DOHH2 (cell line): ENCODE measurements at regions not wholly inside any gene's neighbourhood (a gene's known extent, or its start where the extent isn't known, plus 50 kb on each side); places are given as distances from the start of the nearest gene placed in this dataset.

Experiments used
- EZH2phosphoT487 ChIP-seq: fragments of 200-600 bp; sonication (generic); IDR thresholded peaks from 2 replicates; pipeline ENCODE4 v1.6.1; 2017; ENCODE audit warnings: borderline replicate concordance, mild to moderate bottlenecking, antibody characterized with exemption, low read length, moderate library complexity, mixed read lengths
- TF ChIP-seq, protein P1 (sequence below): fragments of 200-600 bp; sonication (generic); IDR thresholded peaks from one replicate; pipeline ENCODE4 v1.5.1; 2014; ENCODE audit warnings: antibody characterized with exemption, mild to moderate bottlenecking, low read depth, low read length; ENCODE audit not compliant: poor library complexity, severe bottlenecking

DNA sequence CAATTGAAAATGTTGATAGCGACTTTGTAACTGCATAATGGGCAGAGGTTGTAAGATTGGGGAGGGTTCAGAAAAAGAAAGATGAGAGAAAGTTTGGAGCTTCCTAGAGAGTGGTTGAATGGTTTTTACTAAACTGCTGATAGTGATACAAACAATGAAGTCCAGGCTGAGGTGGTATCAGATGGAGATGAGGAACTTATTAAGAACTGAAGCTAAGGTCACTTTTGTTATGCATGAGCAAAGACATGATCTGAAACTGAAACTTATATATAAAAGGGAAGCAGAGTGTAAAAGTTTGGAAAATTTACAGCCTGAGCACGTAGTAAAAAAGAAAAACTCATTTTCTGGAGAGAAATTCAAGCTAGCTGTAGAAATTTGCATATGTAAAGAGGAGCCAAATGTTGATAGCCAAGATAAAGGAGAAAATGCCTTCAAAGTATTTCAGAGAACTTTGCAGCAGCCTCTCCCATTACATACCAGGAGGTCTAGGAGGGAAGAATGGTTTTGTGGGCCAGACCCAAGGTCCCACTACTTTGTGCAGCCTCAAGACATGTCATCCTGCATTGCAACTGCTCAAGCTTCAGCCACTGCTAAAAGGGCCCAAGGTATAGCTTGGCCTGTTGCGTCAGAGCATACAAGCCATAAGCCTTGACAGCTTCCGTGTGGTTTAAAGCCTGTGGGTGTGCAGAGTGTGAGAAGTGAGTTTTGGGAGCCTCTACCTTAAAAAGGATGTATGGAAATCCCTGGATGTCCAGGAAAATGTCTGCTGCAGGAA is 843.9 kb downstream of the AMY1C start:
- TF ChIP-seq, protein P1, sequence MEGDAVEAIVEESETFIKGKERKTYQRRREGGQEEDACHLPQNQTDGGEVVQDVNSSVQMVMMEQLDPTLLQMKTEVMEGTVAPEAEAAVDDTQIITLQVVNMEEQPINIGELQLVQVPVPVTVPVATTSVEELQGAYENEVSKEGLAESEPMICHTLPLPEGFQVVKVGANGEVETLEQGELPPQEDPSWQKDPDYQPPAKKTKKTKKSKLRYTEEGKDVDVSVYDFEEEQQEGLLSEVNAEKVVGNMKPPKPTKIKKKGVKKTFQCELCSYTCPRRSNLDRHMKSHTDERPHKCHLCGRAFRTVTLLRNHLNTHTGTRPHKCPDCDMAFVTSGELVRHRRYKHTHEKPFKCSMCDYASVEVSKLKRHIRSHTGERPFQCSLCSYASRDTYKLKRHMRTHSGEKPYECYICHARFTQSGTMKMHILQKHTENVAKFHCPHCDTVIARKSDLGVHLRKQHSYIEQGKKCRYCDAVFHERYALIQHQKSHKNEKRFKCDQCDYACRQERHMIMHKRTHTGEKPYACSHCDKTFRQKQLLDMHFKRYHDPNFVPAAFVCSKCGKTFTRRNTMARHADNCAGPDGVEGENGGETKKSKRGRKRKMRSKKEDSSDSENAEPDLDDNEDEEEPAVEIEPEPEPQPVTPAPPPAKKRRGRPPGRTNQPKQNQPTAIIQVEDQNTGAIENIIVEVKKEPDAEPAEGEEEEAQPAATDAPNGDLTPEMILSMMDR = no peak
- no peak for TF ChIP-seq EZH2phosphoT487
